Mesenchymal stem cell (in vitro differentiated cells and primary cell): ENCODE measurements at regions not wholly inside any gene's neighbourhood (a gene's known extent, or its start where the extent isn't known, plus 50 kb on each side); places are given as distances from the start of the nearest gene placed in this dataset.
A peak's percentile ranks its signal among the peaks of the same experiment; 100 is the strongest.

Experiments used
- DNase-seq: peaks from one replicate; pipeline ENCODE4 v3.0.0-alpha.2; 2013
- H2AFZ ChIP-seq: one replicate; pipeline ENCODE4 v1.6.1; 2013; ENCODE audit warnings: low read depth, mild to moderate bottlenecking, control low read depth, inconsistent platforms, low read length, moderate library complexity
- H2AK5ac ChIP-seq: 2 replicates; pipeline ENCODE4 v1.6.1; 2013; ENCODE audit warnings: low read length, moderate library complexity, mild to moderate bottlenecking, inconsistent platforms; ENCODE audit not compliant: severe bottlenecking
- H2BK120ac ChIP-seq: one replicate; pipeline ENCODE4 v1.6.1; 2013; ENCODE audit warnings: low read depth, mild to moderate bottlenecking, inconsistent platforms, low read length, moderate library complexity
- H2BK12ac ChIP-seq, 2 experiments: one replicate each; pipeline ENCODE4 v1.6.1; 2013; ENCODE audit warnings: inconsistent platforms in 2 of 2, low read length in 2 of 2, mild to moderate bottlenecking in 2 of 2, moderate library complexity in 2 of 2, control low read depth in 1 of 2
- H2BK15ac ChIP-seq: one replicate; pipeline ENCODE4 v1.6.1; 2013; ENCODE audit warnings: mild to moderate bottlenecking, low read depth, inconsistent platforms; ENCODE audit not compliant: poor library complexity, severe bottlenecking
- H2BK5ac ChIP-seq: 2 replicates; pipeline ENCODE4 v1.6.1; 2013; ENCODE audit warnings: low read depth, mild to moderate bottlenecking, low read length, control low read depth, inconsistent platforms; ENCODE audit not compliant: poor library complexity, severe bottlenecking
- H3K14ac ChIP-seq, 2 experiments: one replicate each; pipeline ENCODE4 v1.6.1; 2013; ENCODE audit warnings: inconsistent platforms in 2 of 2, low read length in 2 of 2, control low read depth in 1 of 2, mild to moderate bottlenecking in 1 of 2, moderate library complexity in 1 of 2
- H3K18ac ChIP-seq, 2 experiments: one replicate each; pipeline ENCODE4 v1.6.1; 2013; ENCODE audit warnings: inconsistent platforms in 2 of 2, low read length in 2 of 2, control low read depth in 1 of 2, low read depth in 1 of 2, mild to moderate bottlenecking in 1 of 2
- H3K23ac ChIP-seq, 2 experiments: one replicate each; pipeline ENCODE4 v1.6.1; 2013; ENCODE audit warnings: inconsistent platforms in 2 of 2, low read length in 2 of 2, mild to moderate bottlenecking in 2 of 2, moderate library complexity in 2 of 2, control low read depth in 1 of 2
- H3K27ac ChIP-seq: 2 replicates; pipeline ENCODE4 v1.5.1; 2013; ENCODE audit warnings: mild to moderate bottlenecking, moderate library complexity, low read length, control low read depth, inconsistent platforms; ENCODE audit not compliant: poor library complexity, severe bottlenecking
- H3K27me3 ChIP-seq, 2 experiments: 2 replicates each; pipeline versions ENCODE4 v1.6.1 to v1.7.0; 2013; ENCODE audit warnings: low read length in 2 of 2, mild to moderate bottlenecking in 2 of 2, moderate library complexity in 2 of 2, control low read depth in 1 of 2, inconsistent platforms in 1 of 2; ENCODE audit not compliant: control insufficient read depth in 1 of 2, insufficient read depth in 1 of 2
- H3K36me3 ChIP-seq, 2 experiments: 2 replicates each; pipeline versions ENCODE4 v1.6.1 to v1.7.0; 2013; ENCODE audit warnings: low read length in 2 of 2, control low read depth in 1 of 2, inconsistent platforms in 1 of 2, low read depth in 1 of 2, mild to moderate bottlenecking in 1 of 2; ENCODE audit not compliant: insufficient read depth in 2 of 2, control insufficient read depth in 1 of 2
- H3K4ac ChIP-seq, 2 experiments: one replicate each; pipeline ENCODE4 v1.6.1; 2013; ENCODE audit warnings: inconsistent platforms in 2 of 2, low read length in 2 of 2, mild to moderate bottlenecking in 2 of 2, moderate library complexity in 2 of 2, control low read depth in 1 of 2, low read depth in 1 of 2
- H3K4me1 ChIP-seq: 2 replicates; pipeline ENCODE4 v1.6.1; 2013; ENCODE audit warnings: low read depth, low read length, control low read depth; ENCODE audit not compliant: control insufficient read depth, insufficient read depth
- H3K4me2 ChIP-seq: 2 replicates; pipeline ENCODE4 v1.6.1; 2013; ENCODE audit warnings: low read length, mild to moderate bottlenecking, inconsistent platforms; ENCODE audit not compliant: poor library complexity, severe bottlenecking
- H3K4me3 ChIP-seq, 2 experiments: 2 replicates each; pipeline versions ENCODE4 v1.5.1 to v1.7.0; 2013; ENCODE audit warnings: low read length in 2 of 2, mild to moderate bottlenecking in 2 of 2, control low read depth in 1 of 2, low read depth in 1 of 2; ENCODE audit not compliant: insufficient read depth in 1 of 2
- H3K79me1 ChIP-seq: replicated peaks from 2 replicates; pipeline ENCODE4 v1.6.1; 2013; ENCODE audit warnings: mild to moderate bottlenecking, control low read depth, low read length, inconsistent platforms; ENCODE audit not compliant: poor library complexity, severe bottlenecking
- H3K9ac ChIP-seq: 2 replicates; pipeline ENCODE4 v1.7.0; 2013; ENCODE audit warnings: mild to moderate bottlenecking, low read length, moderate library complexity
- H3K9me3 ChIP-seq: 2 replicates; pipeline ENCODE4 v1.7.0; 2013; ENCODE audit warnings: mild to moderate bottlenecking, low read length; ENCODE audit not compliant: control insufficient read depth
- H4K8ac ChIP-seq: one replicate; pipeline ENCODE4 v1.6.1; 2013; ENCODE audit warnings: inconsistent platforms, mild to moderate bottlenecking, low read length, moderate library complexity
- H4K91ac ChIP-seq: one replicate; pipeline ENCODE4 v1.6.1; 2013; ENCODE audit warnings: mild to moderate bottlenecking, low read length, inconsistent platforms
- WGBS: methylation state at CpG from one replicate; pipeline ENCODE4 v1.1.7; 2013; ENCODE audit warnings: mixed read lengths; 5-methylcytosine and 5-hydroxymethylcytosine counted together

GRCh38 chr9:26789959-26790358 is 102.6 kb downstream of the CAAP1 start:
- Histone ChIP-seq H3K9ac (peak overlapping the region; percentile 89), H3K27ac (no peak overlapping the region), H3K4me3 (no peak overlapping the region), H3K27me3 (no peaks in the 10 kb centered on the region), H2BK15ac (no peak overlapping the region), H2BK120ac (no peak overlapping the region), H4K8ac (no peak overlapping the region), H3K79me1 (no peaks in the 10 kb centered on the region), H3K4ac (no peak overlapping the region), H3K4me1 (peaks cover 1% of the 10 kb centered on the region), H3K23ac (no peak overlapping the region), H3K36me3 (no peaks in the 10 kb centered on the region), H2BK5ac (no peak overlapping the region), H3K9me3 (peaks cover 13% of the 10 kb centered on the region), H3K4me2 (no peak overlapping the region), H3K18ac (no peak overlapping the region), H2BK12ac (no peak overlapping the region), H3K14ac (no peak overlapping the region), H2AFZ (no peak overlapping the region), H2AK5ac (no peak overlapping the region), H4K91ac (no peak overlapping the region)
- 77% methylated on average over 2 of the region's 3 CpGs for WGBS
- DNase-seq = no peak

- Histone ChIP-seq H3K36me3 (no peaks in the 10 kb centered on the region), H2AFZ (no peak overlapping the region), H3K4ac (no peak overlapping the region), H3K27me3 (no peaks in the 10 kb centered on the region), H4K8ac (no peak overlapping the region), H3K14ac (no peak overlapping the region), H4K91ac (no peak overlapping the region), H3K79me1 (no peaks in the 10 kb centered on the region), H2BK15ac (no peak overlapping the region), H3K27ac (no peak overlapping the region), H2AK5ac (no peak overlapping the region), H3K9ac (no peak overlapping the region), H2BK12ac (no peak overlapping the region), H3K23ac (no peak overlapping the region), H3K9me3 (no peaks in the 10 kb centered on the region), H3K4me3 (no peak overlapping the region), H3K4me2 (no peak overlapping the region), H2BK5ac (no peak overlapping the region), H3K4me1 (peaks cover 1% of the 10 kb centered on the region), H3K18ac (no peak overlapping the region), H2BK120ac (no peak overlapping the region)
- no peak for DNase-seq
- WGBS = 28% methylated on average over 2 of the region's 2 CpGs
Measured at GRCh38 chr9:26786564-26786963, 106.0 kb downstream of the CAAP1 start.

GRCh38 chr9:26782899-26783298 is 109.7 kb downstream of the CAAP1 start:
- H3K27ac ChIP-seq = no peak overlapping the region
- no peaks in the 10 kb centered on the region for H3K27me3 ChIP-seq

GRCh38 chr9:26781906-26782305 is 110.7 kb downstream of the CAAP1 start:
- no peak overlapping the region for H2BK120ac ChIP-seq
- H3K18ac ChIP-seq = no peak overlapping the region
- no peak overlapping the region for H3K23ac ChIP-seq
- no peaks in the 10 kb centered on the region for H3K9me3 ChIP-seq
- no peak overlapping the region for H3K14ac ChIP-seq
- H3K4ac ChIP-seq = no peak overlapping the region
- H3K9ac ChIP-seq = no peak overlapping the region
- no peak overlapping the region for H2BK5ac ChIP-seq
- no peaks in the 10 kb centered on the region for H3K27me3 ChIP-seq
- no peak overlapping the region for H2AFZ ChIP-seq
- no peak for DNase-seq
- no peak overlapping the region for H2BK15ac ChIP-seq
- peaks cover 1% of the 10 kb centered on the region for H3K4me1 ChIP-seq
- H4K91ac ChIP-seq = no peak overlapping the region
- no peak overlapping the region for H3K4me2 ChIP-seq
- WGBS = 0% methylated on average over 1 of the region's 1 CpG
- no peaks in the 10 kb centered on the region for H3K36me3 ChIP-seq
- no peak overlapping the region for H3K27ac ChIP-seq
- H2AK5ac ChIP-seq = no peak overlapping the region
- H4K8ac ChIP-seq = no peak overlapping the region
- H2BK12ac ChIP-seq = no peak overlapping the region
- H3K79me1 ChIP-seq = no peaks in the 10 kb centered on the region
- no peak overlapping the region for H3K4me3 ChIP-seq

More at GRCh38 chr9:26782899-26783298, 109.7 kb downstream of the CAAP1 start:
- H3K23ac ChIP-seq = no peak overlapping the region
- no peak overlapping the region for H2AK5ac ChIP-seq
- no peak overlapping the region for H3K4me3 ChIP-seq
- no peak overlapping the region for H4K8ac ChIP-seq
- no peaks in the 10 kb centered on the region for H3K9me3 ChIP-seq
- no peak overlapping the region for H2BK15ac ChIP-seq
- no peak overlapping the region for H3K4ac ChIP-seq
- no peak overlapping the region for H2BK5ac ChIP-seq
- H2AFZ ChIP-seq = no peak overlapping the region
- no peak overlapping the region for H2BK12ac ChIP-seq
- H3K4me1 ChIP-seq = peaks cover 1% of the 10 kb centered on the region
- H3K4me2 ChIP-seq = no peak overlapping the region
- no peaks in the 10 kb centered on the region for H3K36me3 ChIP-seq
- no CpG with 5 or more reads among the region's 1 CpG for WGBS
- no peak overlapping the region for H4K91ac ChIP-seq
- no peak overlapping the region for H2BK120ac ChIP-seq
- no peak overlapping the region for H3K18ac ChIP-seq
- H3K79me1 ChIP-seq = no peaks in the 10 kb centered on the region
- H3K14ac ChIP-seq = no peak overlapping the region
- H3K9ac ChIP-seq = no peak overlapping the region
- no peak for DNase-seq
